GM12891 (cell line): ENCODE measurements at regions not wholly inside any gene's neighbourhood (a gene's known extent, or its start where the extent isn't known, plus 50 kb on each side); places are given as distances from the start of the nearest gene placed in this dataset.

Experiments
- POLR2A ChIP-seq: IDR thresholded peaks from 2 replicates; pipeline ENCODE4 v1.6.1; 2011; ENCODE audit warnings: low read depth, low read length, control low read depth
- POU2F2 ChIP-seq: IDR thresholded peaks from 2 replicates; pipeline ENCODE4 v1.6.1; 2011; ENCODE audit warnings: low read depth, mild to moderate bottlenecking, control low read depth, low read length, moderate library complexity
- TAF1 ChIP-seq: IDR thresholded peaks from 2 replicates; pipeline ENCODE4 v1.6.1; 2011; ENCODE audit warnings: low read depth, low read length, control low read depth

- TF ChIP-seq POLR2A (no peak), POU2F2 (no peak), TAF1 (no peak)
Measured at GRCh38 chr9:105932276-105932675, 237.9 kb downstream of the TMEM38B start.
